ENCODE measurements at regions not wholly inside any gene's neighbourhood (a gene's known extent, or its start where the extent isn't known, plus 50 kb on each side); places are given as distances from the start of the nearest gene placed in this dataset.

GRCh38 chr3:124591699-124592098, 138.6 kb upstream of the UMPS start:
- no peak for TF ChIP-seq CTCF (IDR thresholded peaks at IDR 0.05)
- no peak for TF ChIP-seq POLR2A (IDR thresholded peaks at IDR 0.05)
